Body of pancreas (tissue), 4 donors: ENCODE measurements at regions not wholly inside any gene's neighbourhood (a gene's known extent, or its start where the extent isn't known, plus 50 kb on each side); places are given as distances from the start of the nearest gene placed in this dataset.
"Not testable (repeated sequence)": the region's sequence is repeated elsewhere in the genome, so short reads cannot be mapped to it uniquely, and the experiment has no call there.

ENCODE experiments used
- POLR2A ChIP-seq, 3 donors: fragments of 450-650 bp; IDR thresholded peaks; one replicate each; pipeline ENCODE4 v1.6.1; 2016; ENCODE audit warnings: antibody characterized with exemption in 3 of 3, mild to moderate bottlenecking in 2 of 3
- TF ChIP-seq, protein P1 (sequence below), 7 experiments: fragments of 450-650 bp in 4 of 7; fragments of 200-600 bp in 3 of 7; sonication (generic) in 3 of 7; IDR thresholded peaks; one replicate each; pipeline ENCODE4 v1.5.1; 2016 to 2019; ENCODE audit warnings: antibody characterized with exemption in 7 of 7

DNA sequence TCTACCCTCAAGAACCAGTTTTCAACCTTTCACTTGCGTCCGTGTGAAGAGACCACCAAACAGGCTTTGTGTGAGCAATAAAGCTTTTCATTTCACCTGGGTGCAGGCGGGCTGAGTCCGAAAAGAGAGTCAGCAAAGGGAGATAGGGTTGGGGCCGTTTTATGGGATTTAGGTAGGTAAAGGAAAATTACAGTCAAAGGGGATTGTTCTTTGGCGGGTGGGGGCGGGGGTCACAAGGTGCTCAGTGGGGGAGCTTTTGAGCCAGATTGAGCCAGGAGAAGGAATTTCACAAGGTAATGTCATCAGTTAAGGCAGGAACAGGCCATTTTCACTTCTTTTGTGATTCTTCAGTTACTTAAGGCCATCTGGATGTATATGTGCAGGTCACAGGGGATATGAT lies 52.7 kb downstream of the BEX3 start:
- TF ChIP-seq POLR2A (IDR thresholded peaks at IDR 0.05), result not testable (repeated sequence)
- TF ChIP-seq, protein P1, sequence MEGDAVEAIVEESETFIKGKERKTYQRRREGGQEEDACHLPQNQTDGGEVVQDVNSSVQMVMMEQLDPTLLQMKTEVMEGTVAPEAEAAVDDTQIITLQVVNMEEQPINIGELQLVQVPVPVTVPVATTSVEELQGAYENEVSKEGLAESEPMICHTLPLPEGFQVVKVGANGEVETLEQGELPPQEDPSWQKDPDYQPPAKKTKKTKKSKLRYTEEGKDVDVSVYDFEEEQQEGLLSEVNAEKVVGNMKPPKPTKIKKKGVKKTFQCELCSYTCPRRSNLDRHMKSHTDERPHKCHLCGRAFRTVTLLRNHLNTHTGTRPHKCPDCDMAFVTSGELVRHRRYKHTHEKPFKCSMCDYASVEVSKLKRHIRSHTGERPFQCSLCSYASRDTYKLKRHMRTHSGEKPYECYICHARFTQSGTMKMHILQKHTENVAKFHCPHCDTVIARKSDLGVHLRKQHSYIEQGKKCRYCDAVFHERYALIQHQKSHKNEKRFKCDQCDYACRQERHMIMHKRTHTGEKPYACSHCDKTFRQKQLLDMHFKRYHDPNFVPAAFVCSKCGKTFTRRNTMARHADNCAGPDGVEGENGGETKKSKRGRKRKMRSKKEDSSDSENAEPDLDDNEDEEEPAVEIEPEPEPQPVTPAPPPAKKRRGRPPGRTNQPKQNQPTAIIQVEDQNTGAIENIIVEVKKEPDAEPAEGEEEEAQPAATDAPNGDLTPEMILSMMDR (IDR thresholded peaks at IDR 0.05), result not testable (repeated sequence)
